ENCODE measurements at regions not wholly inside any gene's neighbourhood (a gene's known extent, or its start where the extent isn't known, plus 50 kb on each side); places are given as distances from the start of the nearest gene placed in this dataset.
"Not testable (repeated sequence)": the region's sequence is repeated elsewhere in the genome, so short reads cannot be mapped to it uniquely, and the experiment has no call there.

GRCh38 chr13:82011355-82011754, 1670.4 kb upstream of the SPRY2 start:
- DNase-seq (ENCODE audit: low spot score): no peak

DNA sequence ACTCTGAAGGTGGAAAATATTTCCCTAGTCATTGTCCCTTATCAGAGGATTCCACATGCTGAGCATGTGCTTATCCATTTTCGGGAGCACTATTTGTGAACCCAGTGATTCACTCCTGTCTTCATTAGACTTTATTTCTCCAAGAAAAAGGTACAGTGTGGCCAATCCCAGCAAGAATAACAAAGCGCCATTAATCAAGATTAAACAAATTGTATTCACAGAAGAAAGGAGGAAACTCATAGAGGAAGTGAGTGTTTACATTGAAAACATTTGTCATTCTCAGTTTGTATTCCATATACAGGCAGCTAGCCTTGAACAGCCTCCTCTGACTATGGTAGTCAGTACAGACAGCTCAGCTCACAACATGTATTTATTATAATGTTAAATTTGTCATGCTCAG, 1669.9 kb upstream of the SPRY2 start:
- DNase-seq (ENCODE audit: low spot score): no peak

GRCh38 chr13:82002710-82003109, 1661.8 kb upstream of the SPRY2 start:
- no peak for DNase-seq (ENCODE audit: low spot score)

GRCh38 chr13:81995316-81995715, 1654.4 kb upstream of the SPRY2 start:
- DNase-seq (ENCODE audit: low spot score): no peak

GRCh38 chr13:81990652-81991051, 1649.7 kb upstream of the SPRY2 start:
- no peak for DNase-seq (ENCODE audit: low spot score)

- DNase-seq (ENCODE audit: low spot score): no peak
Observed at GRCh38 chr13:81988567-81988966, 1647.6 kb upstream of the SPRY2 start.

DNA sequence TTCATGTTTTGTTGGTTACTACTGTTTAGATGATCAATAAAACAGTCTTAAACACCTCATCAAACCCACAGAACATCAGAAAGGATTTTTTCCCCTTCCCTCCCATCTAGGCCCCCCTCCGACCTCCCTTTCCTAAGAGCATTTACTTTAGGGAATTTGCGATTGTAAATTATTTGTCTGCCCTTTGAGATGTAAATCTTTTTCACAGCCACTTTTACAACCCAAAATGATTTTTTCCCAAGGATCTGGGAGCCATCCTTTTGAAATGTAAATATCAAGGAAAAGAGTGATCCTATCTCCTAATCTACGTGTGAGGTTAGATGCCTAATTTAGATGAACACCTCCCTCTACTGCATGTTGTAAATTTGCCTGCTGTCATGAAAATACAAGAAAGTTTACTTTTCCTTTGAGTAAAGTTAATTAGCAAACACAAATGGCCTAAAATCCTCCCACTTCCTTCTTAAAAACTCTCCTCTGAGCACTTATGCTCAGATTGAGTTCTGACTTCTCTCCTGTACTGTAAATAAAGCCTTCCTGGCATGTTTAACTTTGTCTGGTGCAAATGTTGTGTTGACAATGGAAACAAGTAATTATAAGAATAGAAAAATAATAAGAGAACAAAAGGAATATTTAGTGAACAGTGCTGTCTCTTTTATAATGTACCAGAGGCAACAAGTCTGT, 1646.9 kb upstream of the SPRY2 start:
- no peak for DNase-seq (ENCODE audit: low spot score)

- no peak for DNase-seq (ENCODE audit: low spot score)
Observed at GRCh38 chr13:81987159-81987558, 1646.2 kb upstream of the SPRY2 start.

GRCh38 chr13:81986308-81986707, 1645.4 kb upstream of the SPRY2 start:
- no peak for DNase-seq (ENCODE audit: low spot score)

- no peak for DNase-seq (ENCODE audit: low spot score)
Observed at GRCh38 chr13:81957121-81957520, 1616.2 kb upstream of the SPRY2 start.

GRCh38 chr13:81929988-81930387, 1589.1 kb upstream of the SPRY2 start:
- DNase-seq (ENCODE audit: low spot score): no peak

DNA sequence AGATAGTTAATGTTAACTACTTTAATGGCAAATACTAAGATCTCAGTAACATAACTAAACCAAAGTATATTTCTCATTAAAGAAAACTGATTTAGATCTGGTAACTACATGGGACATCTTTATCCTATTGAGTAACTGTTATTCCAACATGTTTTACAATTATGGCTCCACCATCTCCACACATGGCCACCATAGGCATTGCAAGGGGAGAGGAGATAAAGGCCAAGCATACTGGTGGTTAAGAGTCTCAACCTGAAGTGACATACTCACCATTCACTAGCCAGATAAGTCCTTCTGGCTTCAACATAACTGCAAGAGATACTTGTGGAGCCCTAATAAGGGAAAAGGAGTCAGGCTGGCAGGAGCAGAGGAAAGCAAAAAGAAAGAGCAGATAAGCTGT, 1586.4 kb upstream of the SPRY2 start:
- no peak for DNase-seq (ENCODE audit: low spot score)

DNA sequence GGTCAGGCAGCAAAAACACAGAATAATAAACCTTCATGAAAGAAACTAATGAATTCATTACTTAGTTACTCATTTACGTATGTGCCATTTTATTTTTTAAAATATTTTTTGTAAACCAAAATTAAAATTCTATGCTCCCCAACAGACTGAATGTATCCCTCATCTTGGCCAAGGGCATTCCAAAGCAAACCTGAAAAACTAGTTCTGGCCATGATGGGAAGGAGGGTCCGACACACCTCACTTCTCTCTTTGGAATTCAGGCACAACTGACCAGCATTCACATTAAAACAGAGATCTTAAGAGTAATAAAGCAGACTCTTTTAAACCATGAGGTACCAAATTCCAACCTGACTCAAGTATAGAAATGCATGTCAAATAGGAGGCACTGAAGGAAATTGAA, 1576.9 kb upstream of the SPRY2 start:
- no peak for DNase-seq (ENCODE audit: low spot score)

DNA sequence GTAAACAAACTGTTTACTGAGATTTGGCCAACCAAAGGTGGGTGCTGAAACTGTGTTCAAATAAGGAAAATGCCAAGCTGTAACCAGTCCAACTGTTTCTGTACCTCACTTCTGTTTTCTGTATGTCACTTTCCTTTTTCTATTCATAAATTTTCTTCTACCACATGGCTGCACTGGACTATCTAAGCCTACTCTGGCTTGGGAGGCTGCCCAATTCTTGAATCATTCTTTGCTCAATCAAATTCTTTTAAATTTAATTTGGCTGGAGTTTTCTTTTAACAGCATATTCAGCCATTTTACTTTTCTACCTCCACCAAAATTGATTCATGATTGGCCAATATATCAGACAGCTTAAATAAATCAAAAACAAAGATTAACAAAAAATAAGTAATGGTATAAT, 1575.5 kb upstream of the SPRY2 start:
- no peak for DNase-seq (ENCODE audit: low spot score)

DNA sequence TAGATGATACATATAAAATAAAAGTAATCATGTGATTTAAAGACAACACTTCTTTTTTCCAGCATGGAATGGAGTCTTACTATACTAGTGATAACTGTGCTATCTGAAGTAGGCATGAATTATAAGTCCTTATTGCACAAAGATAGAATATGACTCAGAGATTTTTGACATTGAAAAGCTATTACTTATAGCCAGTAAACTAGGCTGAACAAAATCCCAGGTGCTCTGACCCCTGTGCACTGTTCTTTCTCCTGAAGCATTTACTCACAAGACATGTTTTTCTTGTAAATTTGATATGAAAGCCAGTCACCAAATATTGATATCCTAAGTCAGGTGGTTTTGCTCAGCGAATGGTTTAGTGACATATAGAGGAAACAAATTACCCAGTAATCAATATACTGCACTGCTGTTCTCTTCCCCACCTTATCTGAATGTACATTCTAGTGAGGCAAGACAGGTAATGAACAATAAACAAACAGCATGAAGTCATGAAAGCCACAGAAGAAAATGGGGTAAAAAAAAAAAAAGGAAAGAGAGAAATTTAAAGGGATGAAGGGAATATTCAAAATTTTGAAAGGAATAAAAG, 1567.0 kb upstream of the SPRY2 start:
- DNase-seq (ENCODE audit: low spot score): no peak

- no peak for DNase-seq (ENCODE audit: low spot score)
Observed at GRCh38 chr13:81888855-81889254, 1547.9 kb upstream of the SPRY2 start.

DNA sequence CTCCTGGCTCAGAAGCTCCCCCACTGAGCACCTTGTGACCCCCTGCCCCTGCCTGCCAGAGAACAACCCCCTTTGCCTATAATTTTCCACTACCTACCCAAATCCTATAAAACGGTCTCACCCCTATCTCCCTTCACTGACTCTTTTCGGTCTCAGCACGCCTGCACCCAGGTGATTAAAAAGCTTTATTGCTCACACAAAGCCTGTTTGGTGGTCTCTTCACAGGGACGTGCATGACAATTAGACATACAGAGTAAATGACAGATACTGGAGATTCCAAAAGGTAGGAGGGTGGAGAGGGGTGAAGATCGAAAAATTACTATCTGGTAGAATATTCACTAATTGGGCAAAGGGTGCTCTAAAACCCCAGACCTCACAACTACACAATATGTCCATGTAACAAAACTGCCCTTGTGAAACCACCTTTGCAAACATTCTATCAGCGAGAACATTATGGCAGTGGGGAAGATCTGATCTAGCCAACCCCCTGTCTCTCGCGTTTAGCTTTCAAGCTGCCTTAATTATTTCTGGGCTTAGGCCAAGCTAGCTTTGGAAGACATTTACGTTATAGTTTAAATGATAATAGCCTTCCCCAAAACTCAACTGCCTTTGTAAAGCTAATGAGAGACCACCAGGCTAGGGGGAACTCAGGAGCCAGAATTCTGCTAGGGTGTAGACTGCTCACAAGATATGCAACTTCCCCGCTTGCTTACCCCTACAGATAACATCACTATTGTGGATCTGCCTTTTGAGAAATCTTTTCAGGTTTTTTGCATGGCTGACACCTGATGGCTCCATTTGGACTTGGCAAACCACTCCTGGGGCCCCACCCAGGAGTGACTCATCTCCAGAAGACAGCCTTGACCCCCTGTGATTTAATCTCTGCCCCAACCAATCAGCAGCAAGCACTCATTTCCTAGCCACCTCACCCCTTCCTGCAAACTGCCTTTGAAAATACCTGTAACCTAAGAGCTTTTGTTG, 1534.0 kb upstream of the SPRY2 start:
- DNase-seq (ENCODE audit: low spot score): no peak

- DNase-seq (ENCODE audit: low spot score): no peak
Observed at GRCh38 chr13:81874253-81874652, 1533.3 kb upstream of the SPRY2 start.

- no peak for DNase-seq (ENCODE audit: low spot score)
Observed at GRCh38 chr13:81872581-81872980, 1531.7 kb upstream of the SPRY2 start.

GRCh38 chr13:81871751-81872325, 1530.9 kb upstream of the SPRY2 start:
- DNase-seq (ENCODE audit: low spot score): not testable (repeated sequence)

DNA sequence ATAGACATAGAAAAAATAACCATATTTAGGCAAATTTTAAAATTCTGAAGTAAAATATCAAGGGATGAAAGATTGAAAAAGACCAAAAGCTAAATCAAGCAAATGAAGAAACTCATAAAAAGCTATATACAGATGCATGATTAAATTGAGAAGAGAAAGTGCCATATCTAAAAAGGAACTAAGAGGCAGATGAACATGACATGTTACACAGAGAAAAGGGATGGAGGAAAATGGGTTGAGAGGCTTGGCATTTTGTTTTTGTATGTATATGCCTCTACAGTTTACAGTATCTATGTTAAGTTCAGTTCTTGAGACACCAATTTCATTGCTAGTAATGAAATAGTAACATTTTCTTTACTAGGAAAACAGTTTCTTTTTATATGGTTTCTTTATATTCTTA, 1507.4 kb upstream of the SPRY2 start:
- DNase-seq (ENCODE audit: low spot score): no peak

DNA sequence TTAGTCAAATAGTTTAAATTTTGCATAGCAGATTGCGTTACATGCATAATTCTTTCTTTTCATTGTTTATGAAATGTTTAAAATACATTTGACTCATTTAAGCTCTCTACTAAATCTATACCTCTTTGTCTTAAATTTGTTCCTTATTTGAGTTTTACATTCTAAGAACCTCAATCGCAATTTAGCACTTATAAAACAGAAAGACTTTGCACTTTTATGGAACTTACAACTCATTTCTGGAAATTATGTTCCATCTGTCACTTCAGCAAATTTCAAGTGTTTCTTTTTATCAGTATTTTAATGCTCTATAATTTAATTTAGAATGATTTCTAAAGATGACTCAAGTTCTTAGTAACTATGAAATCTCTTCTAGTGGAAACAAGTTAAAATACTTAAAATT, 1505.8 kb upstream of the SPRY2 start:
- DNase-seq (ENCODE audit: low spot score): no peak

Data from mucosa of gallbladder (tissue), 1 donor.